HEK293T (cell line): ENCODE measurements at regions not wholly inside any gene's neighbourhood (a gene's known extent, or its start where the extent isn't known, plus 50 kb on each side); places are given as distances from the start of the nearest gene placed in this dataset.

Experiments used
- CTCF ChIA-PET: fragments of 350-600 bp; formaldehyde crosslinking; extraction: SDS; loops from one replicate; lab custom pipeline; 2021; ENCODE audit warnings: antibody characterized with exemption, inconsistent platforms; lab: Yijun Ruan, JAX
- POLR2A ChIA-PET: fragments of 350-600 bp; formaldehyde crosslinking; extraction: SDS; loops from one replicate; lab custom pipeline; 2020; ENCODE audit warnings: antibody characterized with exemption, inconsistent platforms; lab: Yijun Ruan, JAX
- DNase-seq: peaks from one replicate; pipeline ENCODE4 v3.0.0; 2012; ENCODE audit warnings: mixed read lengths; ENCODE audit errors: extremely low spot score
- ARNT ChIP-seq: fragments of 450-650 bp; IDR thresholded peaks from 2 replicates; pipeline ENCODE4 v1.6.1; 2017; ENCODE audit warnings: mild to moderate bottlenecking
- BHLHE40 ChIP-seq: fragments of 450-650 bp; IDR thresholded peaks from 2 replicates; pipeline ENCODE4 v1.6.1; 2016; ENCODE audit warnings: mild to moderate bottlenecking, moderate library complexity, borderline replicate concordance
- CTBP1 ChIP-seq: fragments of 450-650 bp; IDR thresholded peaks from 2 replicates; pipeline ENCODE4 v1.6.1; 2016; ENCODE audit warnings: borderline replicate concordance
- ELF4 ChIP-seq: fragments of 450-650 bp; IDR thresholded peaks from 2 replicates; pipeline ENCODE4 v1.6.1; 2017; ENCODE audit warnings: antibody characterized with exemption
- FOXA1 ChIP-seq: fragments of 450-650 bp; IDR thresholded peaks from 2 replicates; pipeline ENCODE4 v1.6.1; 2016; ENCODE audit warnings: mild to moderate bottlenecking
- FOXK2 ChIP-seq: fragments of 450-650 bp; IDR thresholded peaks from 2 replicates; pipeline ENCODE4 v1.6.1; 2016; ENCODE audit warnings: mild to moderate bottlenecking
- FOXM1 ChIP-seq: fragments of 450-650 bp; IDR thresholded peaks from 2 replicates; pipeline ENCODE4 v1.6.1; 2017; ENCODE audit warnings: mild to moderate bottlenecking, borderline replicate concordance
- HDGF ChIP-seq: fragments of 450-650 bp; IDR thresholded peaks from 2 replicates; pipeline ENCODE4 v1.6.1; 2017; ENCODE audit warnings: antibody characterized with exemption, borderline replicate concordance
- L3MBTL2 ChIP-seq: fragments of 450-650 bp; conservative IDR thresholded peaks from 2 replicates; pipeline ENCODE4 v1.6.1; 2016; ENCODE audit warnings: mild to moderate bottlenecking
- LEF1 ChIP-seq: fragments of 450-650 bp; IDR thresholded peaks from 2 replicates; pipeline ENCODE4 v1.6.1; 2017; ENCODE audit warnings: mild to moderate bottlenecking, borderline replicate concordance
- NFRKB ChIP-seq: fragments of 450-650 bp; IDR thresholded peaks from 2 replicates; pipeline ENCODE4 v1.6.1; 2016; ENCODE audit warnings: mild to moderate bottlenecking, moderate library complexity
- SP1 ChIP-seq: fragments of 450-650 bp; IDR thresholded peaks from 2 replicates; pipeline ENCODE4 v1.6.1; 2017
- SUZ12 ChIP-seq: fragments of 450-650 bp; IDR thresholded peaks from 2 replicates; pipeline ENCODE4 v1.6.1; 2016; ENCODE audit warnings: mild to moderate bottlenecking
- TARDBP ChIP-seq: fragments of 450-650 bp; IDR thresholded peaks from 2 replicates; pipeline ENCODE4 v1.6.1; 2016
- ZNF384 ChIP-seq: fragments of 450-650 bp; IDR thresholded peaks from 2 replicates; pipeline ENCODE4 v1.6.1; 2016
- TF ChIP-seq, protein P1 (sequence below): fragments of 450-650 bp; IDR thresholded peaks from 2 replicates; pipeline ENCODE4 v1.6.1; 2016

DNA sequence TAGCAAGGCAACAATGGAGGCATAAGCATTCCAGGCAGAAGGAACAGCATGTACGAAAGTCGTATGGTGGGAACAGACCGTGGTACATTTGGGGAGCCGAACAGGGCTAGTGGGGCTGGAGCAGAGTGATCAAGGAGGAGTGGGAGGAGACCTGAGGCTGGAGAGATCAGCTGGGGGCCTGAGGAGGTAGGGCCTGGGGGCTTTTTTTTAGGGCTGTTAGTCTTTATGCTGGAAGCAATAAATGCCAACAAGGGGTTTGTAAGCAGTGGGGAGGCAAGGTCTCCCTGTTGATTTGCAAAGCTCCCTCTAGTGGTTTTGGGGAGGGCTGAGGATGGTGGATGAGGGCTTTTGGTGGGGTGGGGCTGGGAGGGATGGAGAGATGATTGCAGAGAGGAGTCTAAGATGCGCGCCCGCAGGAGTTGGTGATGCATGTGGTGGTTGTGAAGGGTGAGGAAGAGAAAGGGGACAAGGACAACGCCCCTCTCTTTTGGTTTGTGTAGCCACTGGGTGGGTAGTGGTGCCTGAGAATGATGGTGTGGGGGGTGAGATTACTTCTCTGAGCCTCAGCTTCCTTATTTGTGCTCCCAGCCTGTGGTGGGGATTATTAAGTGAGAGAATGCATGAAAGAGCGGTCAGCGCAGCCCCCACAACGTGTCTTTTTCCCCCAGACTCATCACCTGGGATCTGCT is 74.1 kb upstream of the TOX2 start:
- ChIA-PET POLR2A (no interaction called here), CTCF (no interaction called here)
- TF ChIP-seq TARDBP: no peak
- no peak for TF ChIP-seq HDGF
- no peak for TF ChIP-seq L3MBTL2
- TF ChIP-seq, protein P1, sequence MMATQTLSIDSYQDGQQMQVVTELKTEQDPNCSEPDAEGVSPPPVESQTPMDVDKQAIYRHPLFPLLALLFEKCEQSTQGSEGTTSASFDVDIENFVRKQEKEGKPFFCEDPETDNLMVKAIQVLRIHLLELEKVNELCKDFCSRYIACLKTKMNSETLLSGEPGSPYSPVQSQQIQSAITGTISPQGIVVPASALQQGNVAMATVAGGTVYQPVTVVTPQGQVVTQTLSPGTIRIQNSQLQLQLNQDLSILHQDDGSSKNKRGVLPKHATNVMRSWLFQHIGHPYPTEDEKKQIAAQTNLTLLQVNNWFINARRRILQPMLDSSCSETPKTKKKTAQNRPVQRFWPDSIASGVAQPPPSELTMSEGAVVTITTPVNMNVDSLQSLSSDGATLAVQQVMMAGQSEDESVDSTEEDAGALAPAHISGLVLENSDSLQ: no peak
- DNase-seq: peak; percentile 62

DNA sequence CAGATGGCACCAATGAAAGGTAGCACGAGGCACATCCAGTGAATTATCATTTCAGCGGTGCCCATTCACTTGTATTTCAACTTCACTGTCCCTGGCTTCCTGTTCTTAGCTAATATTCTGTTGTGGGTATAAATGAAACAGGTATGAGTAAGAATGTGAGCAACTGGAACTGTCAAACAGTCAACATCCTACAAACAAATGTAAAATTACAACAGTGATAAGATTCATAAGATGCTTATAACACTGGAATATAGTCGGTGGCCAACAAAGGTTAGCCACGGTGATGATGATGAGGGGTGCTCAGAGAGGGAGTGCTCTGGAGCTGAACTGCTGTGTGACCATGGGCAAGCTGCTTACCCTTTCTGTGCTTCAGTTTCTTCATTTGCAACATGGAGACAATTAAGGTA is 74.9 kb upstream of the TOX2 start:
- TF ChIP-seq SP1: no peak
- no peak for TF ChIP-seq ELF4
- no peak for TF ChIP-seq TARDBP
- no peak for TF ChIP-seq FOXA1
- no peak for TF ChIP-seq LEF1
- TF ChIP-seq L3MBTL2: no peak
- TF ChIP-seq NFRKB: no peak
- no peak for TF ChIP-seq FOXM1
- no peak for TF ChIP-seq HDGF
- TF ChIP-seq SUZ12: no peak
- TF ChIP-seq, protein P1: no peak
- no peak for TF ChIP-seq FOXK2
- no peak for DNase-seq
- CTCF ChIA-PET: no interaction called here
- POLR2A ChIA-PET: no interaction called here

DNA sequence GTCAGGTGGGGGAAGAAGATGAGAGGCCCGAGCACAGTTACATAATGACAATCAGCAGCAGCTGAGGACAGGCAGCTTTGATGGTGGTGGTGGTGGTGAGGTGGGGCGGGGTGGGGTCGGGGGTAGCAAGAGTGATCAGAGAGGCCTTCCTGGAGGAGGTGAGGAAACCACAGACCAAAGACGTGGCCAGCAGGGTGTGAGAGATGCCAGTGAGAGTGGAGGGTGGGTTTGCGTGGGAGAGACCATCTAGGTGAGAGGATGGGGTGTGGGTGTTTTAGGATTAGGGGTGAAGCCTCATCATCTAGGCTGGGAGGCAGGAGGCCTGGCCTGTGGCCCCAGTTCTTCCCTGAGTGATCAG is 76.0 kb upstream of the TOX2 start:
- no peak for DNase-seq
- ChIA-PET CTCF (no interaction called here), POLR2A (no interaction called here)
- TF ChIP-seq HDGF (no peak), ELF4 (no peak), SP1 (no peak), FOXM1 (no peak), FOXA1 (no peak), TARDBP (no peak), LEF1 (no peak), FOXK2 (no peak), L3MBTL2 (no peak), ARNT (no peak), SUZ12 (no peak), NFRKB (no peak), ZNF384 (no peak), CTBP1 (no peak)
- TF ChIP-seq, protein P1: no peak

DNA sequence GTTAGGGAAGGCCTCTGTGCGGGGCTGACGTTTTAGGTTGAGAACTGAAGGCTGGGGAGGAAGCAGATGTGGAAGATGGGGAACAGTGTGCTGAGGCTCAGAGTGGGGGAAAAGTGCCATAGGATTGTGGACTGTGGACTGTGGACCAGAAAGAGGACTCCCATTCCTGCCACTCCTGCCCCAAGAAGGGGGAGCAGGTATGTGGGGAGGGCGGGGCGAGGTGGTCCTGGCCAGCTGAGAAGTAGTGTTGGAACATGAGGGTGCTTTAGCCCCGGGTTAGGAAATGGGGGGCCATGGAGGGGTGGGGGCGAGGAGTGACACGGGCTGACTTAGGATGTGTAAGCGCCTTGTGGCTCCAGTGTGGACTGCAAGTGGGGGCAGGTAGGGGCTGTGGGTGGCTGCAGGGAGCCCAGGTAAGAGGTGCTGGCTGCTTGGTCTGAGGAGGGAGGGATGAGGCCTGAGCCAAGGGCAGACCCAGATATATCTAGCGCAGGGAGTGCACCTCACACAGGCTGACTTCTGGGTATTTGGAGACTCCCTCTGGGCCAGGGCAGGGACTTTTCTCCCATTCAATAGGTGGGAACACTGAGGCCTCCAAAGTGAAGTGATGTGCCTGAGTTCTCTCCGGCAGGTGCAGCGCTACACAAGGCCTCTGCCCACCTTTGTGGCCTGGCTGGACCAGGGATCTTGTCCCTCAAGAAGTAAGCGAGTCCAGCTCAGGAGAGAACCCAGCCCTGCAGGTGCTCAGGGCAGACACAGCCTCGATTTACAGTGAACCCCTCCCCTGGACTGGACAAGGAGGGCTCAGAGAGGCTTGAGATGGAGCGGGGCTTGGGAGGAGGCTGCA is 76.6 kb upstream of the TOX2 start:
- TF ChIP-seq HDGF (no peak), ZNF384 (no peak), FOXK2 (no peak), FOXM1 (no peak), LEF1 (no peak), TARDBP (no peak), FOXA1 (no peak), ELF4 (no peak), L3MBTL2 (no peak), NFRKB (no peak), SUZ12 (no peak), BHLHE40 (no peak), CTBP1 (no peak), SP1 (no peak), ARNT (no peak)
- TF ChIP-seq, protein P1: no peak
- DNase-seq: no peak
- POLR2A ChIA-PET: no interaction called here
- CTCF ChIA-PET: no interaction called here

DNA sequence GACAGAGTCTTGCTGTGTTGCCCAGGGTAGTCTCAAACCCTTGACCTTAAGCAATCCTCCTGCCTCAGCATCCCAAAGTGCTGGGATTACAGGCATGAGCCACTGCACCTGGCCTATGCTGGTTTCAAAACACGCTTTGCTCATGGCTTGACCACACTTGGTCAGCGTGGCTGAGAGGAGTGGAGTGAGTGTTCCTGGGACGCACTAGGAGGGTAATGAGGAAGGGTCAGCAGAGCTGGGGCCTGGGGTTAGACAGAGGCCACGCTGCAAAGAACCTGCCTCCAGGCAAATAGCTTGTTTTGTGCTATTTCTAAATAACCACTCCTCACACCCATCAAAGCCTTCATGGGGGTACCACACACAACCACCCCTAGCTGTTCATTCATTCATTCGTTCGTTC is 77.9 kb upstream of the TOX2 start:
- TF ChIP-seq ELF4: no peak
- TF ChIP-seq, protein P1: no peak
- no peak for TF ChIP-seq BHLHE40
- TF ChIP-seq TARDBP: no peak
- TF ChIP-seq ZNF384: no peak
- no peak for TF ChIP-seq FOXA1
- no peak for TF ChIP-seq SUZ12
- TF ChIP-seq FOXK2: no peak
- TF ChIP-seq L3MBTL2: no peak
- TF ChIP-seq LEF1: no peak
- no peak for TF ChIP-seq SP1
- DNase-seq: no peak
- ChIA-PET POLR2A (no interaction called here), CTCF (interaction anchor here (0.7 kb wide), 1 partner anchor 52 kb away, joined by 3 read pairs; no protein-coding TSS in a partner anchor)
